ENCODE measurements at regions not wholly inside any gene's neighbourhood (a gene's known extent, or its start where the extent isn't known, plus 50 kb on each side); places are given as distances from the start of the nearest gene placed in this dataset.

DNA sequence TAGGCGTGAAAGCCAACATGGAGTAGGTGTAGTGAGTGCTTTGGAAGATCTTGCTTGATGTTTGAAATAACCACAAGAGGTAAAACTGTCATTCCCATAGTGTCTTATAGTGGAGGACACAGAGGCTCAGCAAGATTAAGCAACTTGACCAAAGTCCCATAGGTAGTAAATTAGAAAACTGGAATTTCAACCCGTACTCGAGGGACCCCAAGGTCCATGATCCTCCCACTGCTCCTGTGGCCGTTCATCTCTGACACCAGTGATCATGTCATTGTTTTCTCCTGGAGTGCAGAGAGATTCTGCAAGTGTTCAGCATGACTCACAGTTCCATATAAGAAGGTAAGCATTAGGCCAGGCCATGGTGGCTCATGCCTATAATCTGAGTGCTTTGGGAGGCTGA, 126.9 kb downstream of the FGF9 start:
- H3K27ac ChIP-seq, result no peak overlapping the region
- TF ChIP-seq, protein P1, sequence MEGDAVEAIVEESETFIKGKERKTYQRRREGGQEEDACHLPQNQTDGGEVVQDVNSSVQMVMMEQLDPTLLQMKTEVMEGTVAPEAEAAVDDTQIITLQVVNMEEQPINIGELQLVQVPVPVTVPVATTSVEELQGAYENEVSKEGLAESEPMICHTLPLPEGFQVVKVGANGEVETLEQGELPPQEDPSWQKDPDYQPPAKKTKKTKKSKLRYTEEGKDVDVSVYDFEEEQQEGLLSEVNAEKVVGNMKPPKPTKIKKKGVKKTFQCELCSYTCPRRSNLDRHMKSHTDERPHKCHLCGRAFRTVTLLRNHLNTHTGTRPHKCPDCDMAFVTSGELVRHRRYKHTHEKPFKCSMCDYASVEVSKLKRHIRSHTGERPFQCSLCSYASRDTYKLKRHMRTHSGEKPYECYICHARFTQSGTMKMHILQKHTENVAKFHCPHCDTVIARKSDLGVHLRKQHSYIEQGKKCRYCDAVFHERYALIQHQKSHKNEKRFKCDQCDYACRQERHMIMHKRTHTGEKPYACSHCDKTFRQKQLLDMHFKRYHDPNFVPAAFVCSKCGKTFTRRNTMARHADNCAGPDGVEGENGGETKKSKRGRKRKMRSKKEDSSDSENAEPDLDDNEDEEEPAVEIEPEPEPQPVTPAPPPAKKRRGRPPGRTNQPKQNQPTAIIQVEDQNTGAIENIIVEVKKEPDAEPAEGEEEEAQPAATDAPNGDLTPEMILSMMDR (IDR thresholded peaks at IDR 0.05), result no peak
- TF ChIP-seq ZFX (IDR thresholded peaks at IDR 0.05; ENCODE audit: borderline replicate concordance), result no peak

DNA sequence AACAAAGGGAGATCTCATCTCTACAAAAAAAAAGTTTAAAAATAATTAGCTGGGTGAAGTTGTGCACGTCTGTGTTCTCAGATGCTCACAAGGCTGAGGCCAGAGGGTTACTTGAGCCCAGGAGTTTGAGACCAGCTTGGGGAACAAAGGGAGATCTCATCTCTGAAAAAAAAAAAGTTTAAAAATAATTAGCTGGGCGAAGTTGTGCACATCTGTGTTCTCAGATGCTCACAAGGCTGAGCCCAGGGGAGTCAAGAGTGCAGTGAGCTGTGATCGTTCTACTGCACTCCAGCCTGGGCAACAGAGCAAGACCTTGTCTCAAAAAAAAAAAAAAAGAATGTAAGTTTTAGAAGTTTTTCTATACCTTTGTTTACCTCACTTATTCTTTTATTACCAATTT, 127.3 kb downstream of the FGF9 start:
- no peak for TF ChIP-seq ZFX (IDR thresholded peaks at IDR 0.05; ENCODE audit: borderline replicate concordance)
- TF ChIP-seq, protein P1 (IDR thresholded peaks at IDR 0.05), result no peak
- no peak overlapping the region for H3K27ac ChIP-seq

DNA sequence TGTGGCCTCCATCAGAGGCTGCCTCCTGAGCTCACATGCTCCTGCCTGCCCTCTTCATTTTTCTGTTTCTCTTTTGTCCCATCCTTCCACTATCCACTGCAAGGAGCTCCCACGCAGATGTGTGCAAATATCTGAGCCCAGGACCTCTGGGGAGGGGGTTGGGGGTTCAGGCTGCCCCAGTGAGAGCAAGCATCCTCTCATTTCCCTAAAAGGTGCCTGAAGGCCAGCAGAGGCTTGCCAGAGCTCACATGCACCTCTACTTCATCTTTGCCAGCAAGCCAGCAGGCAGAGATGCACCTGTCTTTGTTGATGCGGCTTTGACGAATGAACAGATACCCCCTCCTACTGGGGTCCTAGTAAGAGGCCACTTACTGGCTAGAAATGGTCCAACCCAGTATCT, 128.8 kb downstream of the FGF9 start:
- TF ChIP-seq, protein P1 (IDR thresholded peaks at IDR 0.05), result no peak
- no peak for TF ChIP-seq ZFX (IDR thresholded peaks at IDR 0.05; ENCODE audit: borderline replicate concordance)
- H3K27ac ChIP-seq, result no peak overlapping the region

DNA sequence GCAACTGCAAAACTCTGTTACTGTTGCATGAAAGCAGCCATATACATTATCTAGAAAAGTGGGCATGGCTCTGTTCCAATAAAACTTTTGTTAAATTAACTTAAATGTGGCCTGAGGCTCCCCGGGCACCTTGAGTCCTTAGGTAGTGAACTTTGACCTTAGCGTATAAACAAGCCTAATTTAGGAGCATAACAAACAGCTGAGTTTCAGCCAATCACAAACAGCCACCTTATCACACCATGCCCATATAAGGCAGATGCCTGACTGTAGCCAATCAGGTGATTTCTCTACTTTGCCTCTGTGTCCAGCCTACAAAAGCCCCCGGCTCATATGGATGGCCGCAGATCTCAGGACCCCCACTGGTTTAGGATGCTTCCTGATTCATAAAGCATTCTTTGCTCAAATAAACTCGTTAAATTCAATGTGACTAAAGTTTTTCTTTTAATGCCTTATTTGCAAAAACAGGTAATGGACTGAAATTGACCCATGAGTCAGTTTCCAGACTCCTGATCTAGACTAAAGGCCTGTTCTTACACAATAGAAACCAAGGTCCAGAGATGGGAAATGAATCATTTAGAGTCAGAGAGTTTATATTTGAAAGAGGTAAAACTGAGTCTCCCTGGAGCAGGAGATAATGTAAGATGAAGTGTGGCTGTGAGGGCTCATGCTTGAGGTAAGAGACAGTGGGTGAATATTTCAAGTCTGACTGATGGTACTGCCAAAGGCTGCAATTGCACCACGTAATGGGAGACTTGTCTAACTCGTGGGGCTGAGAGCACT, 130.2 kb downstream of the FGF9 start:
- H3K27ac ChIP-seq, result no peak overlapping the region
- TF ChIP-seq ZFX (IDR thresholded peaks at IDR 0.05; ENCODE audit: borderline replicate concordance), result no peak
- TF ChIP-seq, protein P1 (IDR thresholded peaks at IDR 0.05), result no peak

- TF ChIP-seq ZFX (IDR thresholded peaks at IDR 0.05; ENCODE audit: borderline replicate concordance), result no peak
- TF ChIP-seq, protein P1 (IDR thresholded peaks at IDR 0.05), result no peak
- no peak overlapping the region for H3K27ac ChIP-seq
Observed at GRCh38 chr13:21805733-21806132, 134.9 kb downstream of the FGF9 start.

- no peak for TF ChIP-seq ZFX (IDR thresholded peaks at IDR 0.05; ENCODE audit: borderline replicate concordance)
- TF ChIP-seq, protein P1 (IDR thresholded peaks at IDR 0.05), result no peak
- no peak overlapping the region for H3K27ac ChIP-seq
Observed at GRCh38 chr13:21812192-21812626, 141.3 kb downstream of the FGF9 start.

DNA sequence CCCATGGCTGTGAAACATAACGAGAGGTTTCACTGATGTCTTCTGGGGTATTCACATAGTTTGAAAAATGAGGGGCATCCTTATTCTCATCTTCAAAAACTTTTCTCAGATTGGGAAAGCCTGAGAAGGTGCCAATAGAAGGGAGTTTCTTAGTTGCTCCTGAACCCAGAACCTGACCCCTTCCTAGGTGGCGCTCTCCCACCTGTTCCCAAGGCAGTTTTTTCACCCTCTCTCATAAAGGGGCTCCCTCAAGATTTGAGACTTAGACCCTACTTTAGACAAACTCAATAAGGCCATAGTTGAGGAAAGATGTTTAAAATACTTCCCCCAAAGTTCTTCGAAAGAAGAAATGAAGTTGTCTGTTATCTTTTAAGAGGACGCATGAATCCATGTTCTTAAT, 142.2 kb downstream of the FGF9 start:
- TF ChIP-seq, protein P1 (IDR thresholded peaks at IDR 0.05), result peak; percentile 39
- TF ChIP-seq ZFX (IDR thresholded peaks at IDR 0.05; ENCODE audit: borderline replicate concordance), result no peak
- no peak overlapping the region for H3K27ac ChIP-seq

All from 22Rv1 (cell line).